B cell (primary cell): ENCODE measurements at regions not wholly inside any gene's neighbourhood (a gene's known extent, or its start where the extent isn't known, plus 50 kb on each side); places are given as distances from the start of the nearest gene placed in this dataset.

Experiments used
- ATAC-seq: fragments of 200-7000 bp; cut with Tn5 transposase; one replicate; pipeline ENCODE4 v1.10.0; 2021; ENCODE audit warnings: low read depth, mild to moderate bottlenecking, moderate number of reproducible peaks, moderate library complexity
- CTCF ChIA-PET: fragments of 350-600 bp; sonication (Branson Sonifier 250); formaldehyde crosslinking; loops from one replicate; lab custom pipeline; 2021; ENCODE audit warnings: antibody characterized with exemption, inconsistent platforms; lab: Charles Lee
- POLR2A ChIA-PET: fragments of 350-600 bp; sonication (Branson Sonifier 250); formaldehyde crosslinking; loops from one replicate; lab custom pipeline; 2021; ENCODE audit warnings: antibody characterized with exemption; lab: Charles Lee
- DNase-seq: peaks from one replicate; pipeline ENCODE4 v3.0.0; 2013
- H2AFZ ChIP-seq: 2 replicates; pipeline ENCODE4 v1.6.1; 2012; ENCODE audit warnings: mild to moderate bottlenecking, low read depth, low read length; ENCODE audit not compliant: insufficient read depth, poor library complexity, severe bottlenecking
- H3K27ac ChIP-seq, 2 donors: 1 replicate in 1 of 2; 2 replicates in 1 of 2; pipeline ENCODE4 v1.5.1; 2012 to 2013; ENCODE audit warnings: low read length in 2 of 2, mild to moderate bottlenecking in 2 of 2, moderate library complexity in 1 of 2
- H3K27me3 ChIP-seq, 4 experiments: fragments of 200-600 bp in 1 of 4; sonication (generic) in 1 of 4; replicated peaks in 1 of 4; 1 replicate in 2 of 4; 2 replicates in 2 of 4; pipeline versions ENCODE4 v1.6.1 to v1.7.0; 2013 to 2016; ENCODE audit warnings: low read length in 3 of 4, mild to moderate bottlenecking in 2 of 4, mixed read lengths in 1 of 4, moderate library complexity in 1 of 4; ENCODE audit not compliant: insufficient read depth in 4 of 4, control insufficient read depth in 3 of 4; ENCODE audit errors: control extremely low read depth in 1 of 4
- H3K36me3 ChIP-seq, 2 experiments: replicated peaks in 1 of 2; 1 replicate in 1 of 2; 2 replicates in 1 of 2; pipeline versions ENCODE4 v1.6.1 to v1.7.1; 2013; ENCODE audit warnings: low read length in 1 of 2; ENCODE audit not compliant: insufficient read depth in 2 of 2, control insufficient read depth in 1 of 2; ENCODE audit errors: control extremely low read depth in 1 of 2, extremely low read depth in 1 of 2
- H3K4me1 ChIP-seq, 2 donors: fragments of 200-600 bp in 1 of 2; sonication (generic) in 1 of 2; 1 replicate in 1 of 2; 2 replicates in 1 of 2; pipeline versions ENCODE4 v1.5.1 to v1.6.1; 2013 to 2017; ENCODE audit warnings: low read length in 2 of 2; ENCODE audit not compliant: control insufficient read depth in 2 of 2, insufficient read depth in 2 of 2
- H3K4me2 ChIP-seq: replicated peaks from 2 replicates; pipeline ENCODE3; 2012; ENCODE audit warnings: mild to moderate bottlenecking, low read depth, low read length; ENCODE audit not compliant: poor library complexity, severe bottlenecking
- H3K4me3 ChIP-seq, 5 experiments: fragments of 200-600 bp in 1 of 5; sonication (generic) in 1 of 5; 1 replicate in 3 of 5; 2 replicates in 2 of 5; pipeline versions ENCODE4 v1.5.1 to v1.7.0; 2011 to 2016; ENCODE audit warnings: low read length in 4 of 5, mild to moderate bottlenecking in 4 of 5, low read depth in 2 of 5, control low read depth in 1 of 5, moderate library complexity in 1 of 5; ENCODE audit not compliant: insufficient read depth in 1 of 5; ENCODE audit errors: control extremely low read depth in 1 of 5, extremely low read depth in 1 of 5
- H3K79me2 ChIP-seq: fragments of 200-600 bp; sonication (generic); one replicate; pipeline ENCODE4 v1.6.0; 2016; ENCODE audit warnings: low read length; ENCODE audit not compliant: control insufficient read depth, insufficient read depth
- H3K9ac ChIP-seq: fragments of 200-600 bp; sonication (generic); 2 replicates; pipeline ENCODE4 v1.6.1; 2017; ENCODE audit warnings: mild to moderate bottlenecking, low read length, moderate library complexity
- H3K9me3 ChIP-seq, 3 donors: one replicate each; pipeline versions ENCODE4 v1.6.1 to v1.7.1; 2013; ENCODE audit warnings: low read length in 2 of 3; ENCODE audit not compliant: control insufficient read depth in 2 of 3, insufficient read depth in 1 of 3; ENCODE audit errors: control extremely low read depth in 1 of 3
- H4K20me1 ChIP-seq: 2 replicates; pipeline ENCODE4 v1.6.0; 2012; ENCODE audit warnings: mild to moderate bottlenecking, low read length; ENCODE audit not compliant: insufficient read depth, control insufficient read depth, poor library complexity, severe bottlenecking
- H3K27ac Mint-ChIP-seq: one replicate; pipeline ENCODE4 v1.8.0; 2021; ENCODE audit warnings: mixed read lengths
- H3K27me3 Mint-ChIP-seq: one replicate; pipeline ENCODE4 v1.8.0; 2021; ENCODE audit warnings: mixed read lengths
- H3K4me1 Mint-ChIP-seq: one replicate; pipeline ENCODE4 v1.8.0; 2021; ENCODE audit warnings: mixed read lengths
- H3K4me3 Mint-ChIP-seq: one replicate; pipeline ENCODE4 v1.8.0; 2021; ENCODE audit warnings: mixed read lengths
- H3K9me3 Mint-ChIP-seq: one replicate; pipeline ENCODE4 v1.8.0; 2022; ENCODE audit warnings: mixed read lengths; ENCODE audit not compliant: insufficient read depth
- EZH2 ChIP-seq: IDR thresholded peaks from 2 replicates; pipeline ENCODE4 v1.6.1; 2012; ENCODE audit warnings: borderline replicate concordance, low read depth, mild to moderate bottlenecking, moderate library complexity, low read length; ENCODE audit not compliant: insufficient read depth, poor library complexity, severe bottlenecking
- WGBS: methylation state at CpG from one replicate; pipeline ENCODE4 v1.1.5; 2013; ENCODE audit warnings: missing lambda C conversion rate; ENCODE audit not compliant: insufficient coverage; 5-methylcytosine and 5-hydroxymethylcytosine counted together
- intact Hi-C: fragments of 100-400 bp; cut with micrococcal nuclease; formaldehyde crosslinking; loops from one replicate; pipeline ENCODE4 v1.10.0; 2022
- TF ChIP-seq, protein P1 (sequence below): fragments of 200-600 bp; IDR thresholded peaks from one replicate; pipeline ENCODE4 v1.8.0; 2022; ENCODE audit warnings: antibody characterized with exemption, mild to moderate bottlenecking

DNA sequence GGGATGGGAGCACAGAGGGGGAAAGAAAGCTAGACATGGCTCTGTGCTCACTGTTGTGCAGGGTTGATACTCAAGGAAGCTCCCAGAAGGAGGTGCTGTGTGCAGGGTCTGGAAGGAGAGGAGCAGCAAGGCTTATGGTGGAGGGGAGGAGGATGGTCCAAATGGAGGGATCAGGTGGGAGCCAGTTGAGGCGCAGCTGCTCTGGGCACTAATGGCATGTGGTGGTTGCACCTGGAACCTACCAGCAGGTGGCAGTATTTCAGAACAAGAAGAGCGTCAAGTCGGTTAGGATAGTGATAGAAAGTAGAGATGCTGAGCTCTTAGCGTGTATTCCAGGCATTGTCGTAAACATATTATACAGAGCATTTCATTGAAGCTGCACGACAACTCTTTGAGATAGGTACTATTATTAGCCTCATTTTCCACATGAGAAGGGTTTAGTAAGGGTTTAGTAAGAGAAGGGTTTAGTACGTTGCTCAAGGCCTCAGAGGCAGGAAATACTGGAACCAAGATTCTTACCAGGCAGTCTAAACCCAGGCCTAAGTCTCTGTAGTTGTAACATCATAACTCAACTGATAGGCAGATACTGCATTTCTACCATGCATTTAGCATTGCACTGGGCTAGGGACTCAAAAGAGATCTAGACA lies 223.7 kb downstream of the CYP26B1 start:
- Mint-ChIP-seq H3K27ac (no peak overlapping the region), H3K4me1 (no peaks in the 10 kb centered on the region), H3K9me3 (no peaks in the 10 kb centered on the region), H3K4me3 (no peak overlapping the region), H3K27me3 (no peaks in the 10 kb centered on the region)
- TF ChIP-seq, protein P1, sequence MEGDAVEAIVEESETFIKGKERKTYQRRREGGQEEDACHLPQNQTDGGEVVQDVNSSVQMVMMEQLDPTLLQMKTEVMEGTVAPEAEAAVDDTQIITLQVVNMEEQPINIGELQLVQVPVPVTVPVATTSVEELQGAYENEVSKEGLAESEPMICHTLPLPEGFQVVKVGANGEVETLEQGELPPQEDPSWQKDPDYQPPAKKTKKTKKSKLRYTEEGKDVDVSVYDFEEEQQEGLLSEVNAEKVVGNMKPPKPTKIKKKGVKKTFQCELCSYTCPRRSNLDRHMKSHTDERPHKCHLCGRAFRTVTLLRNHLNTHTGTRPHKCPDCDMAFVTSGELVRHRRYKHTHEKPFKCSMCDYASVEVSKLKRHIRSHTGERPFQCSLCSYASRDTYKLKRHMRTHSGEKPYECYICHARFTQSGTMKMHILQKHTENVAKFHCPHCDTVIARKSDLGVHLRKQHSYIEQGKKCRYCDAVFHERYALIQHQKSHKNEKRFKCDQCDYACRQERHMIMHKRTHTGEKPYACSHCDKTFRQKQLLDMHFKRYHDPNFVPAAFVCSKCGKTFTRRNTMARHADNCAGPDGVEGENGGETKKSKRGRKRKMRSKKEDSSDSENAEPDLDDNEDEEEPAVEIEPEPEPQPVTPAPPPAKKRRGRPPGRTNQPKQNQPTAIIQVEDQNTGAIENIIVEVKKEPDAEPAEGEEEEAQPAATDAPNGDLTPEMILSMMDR, result peak; percentile 83
- TF ChIP-seq EZH2, result no peak
- H3K9me3 ChIP-seq, result peaks cover 0 to 2% (median 0%) of the 10 kb centered on the region in 3 donors
- WGBS, result 46% methylated on average over 3 of the region's 7 CpGs
- H3K4me2 ChIP-seq, result no peak overlapping the region
- POLR2A ChIA-PET, result no interaction called here
- H3K27me3 ChIP-seq, result no peaks in the 10 kb centered on the region
- no peaks in the 10 kb centered on the region for H3K4me1 ChIP-seq
- ATAC-seq (no peak), DNase-seq (peak; percentile 62)
- intact Hi-C loops, result loop anchor here (10.0 kb wide), 1 partner anchor 1251 kb away; no protein-coding TSS in a partner anchor
- no peak overlapping the region for H3K27ac ChIP-seq
- no peaks in the 10 kb centered on the region for H3K36me3 ChIP-seq
- CTCF ChIA-PET, result interaction anchor here (0.7 to 6.0 kb wide), 17 partner anchors 9 to 828 kb away, joined by 3 to 63 read pairs (median 4); no protein-coding TSS in a partner anchor
- no peaks in the 10 kb centered on the region for H3K79me2 ChIP-seq
- no peak overlapping the region for H3K4me3 ChIP-seq
- H3K9ac ChIP-seq, result no peak overlapping the region
- peak overlapping the region; percentile 40 for H2AFZ ChIP-seq
- H4K20me1 ChIP-seq, result no peaks in the 10 kb centered on the region

DNA sequence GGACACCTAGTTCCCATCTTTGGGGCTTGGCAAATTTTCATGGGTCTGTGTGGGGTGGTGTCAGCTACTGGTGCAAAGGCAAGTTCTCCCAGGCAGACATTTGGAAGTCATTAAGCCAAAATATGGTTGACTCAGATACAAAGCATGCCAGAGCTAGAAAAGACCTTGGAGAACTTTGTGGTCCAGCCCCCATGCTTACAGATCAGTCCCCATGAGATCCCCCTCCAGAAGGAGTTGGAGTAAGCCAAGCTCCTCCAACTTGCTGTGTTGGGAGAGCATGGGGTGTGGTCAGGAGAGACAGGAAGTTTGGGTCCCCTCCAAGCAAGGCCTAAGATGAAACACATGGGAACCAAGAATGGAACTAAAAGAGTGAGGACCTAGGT lies 224.5 kb downstream of the CYP26B1 start:
- no peaks in the 10 kb centered on the region for H3K79me2 ChIP-seq
- no peak overlapping the region for H3K4me3 ChIP-seq
- TF ChIP-seq, protein P1, result no peak
- TF ChIP-seq EZH2, result no peak
- no peak overlapping the region for H3K27ac Mint-ChIP-seq
- H3K36me3 ChIP-seq, result no peaks in the 10 kb centered on the region
- H3K27me3 ChIP-seq, result no peaks in the 10 kb centered on the region
- H3K9me3 Mint-ChIP-seq, result no peaks in the 10 kb centered on the region
- POLR2A ChIA-PET, result no interaction called here
- no peak overlapping the region for H3K27ac ChIP-seq
- peaks cover 0 to 2% (median 0%) of the 10 kb centered on the region in 3 donors for H3K9me3 ChIP-seq
- peaks cover 5% of the 10 kb centered on the region for H3K27me3 Mint-ChIP-seq
- no peaks in the 10 kb centered on the region for H4K20me1 ChIP-seq
- no peak overlapping the region for H3K9ac ChIP-seq
- ATAC-seq (no peak), DNase-seq (no peak)
- no peak overlapping the region for H3K4me2 ChIP-seq
- H2AFZ ChIP-seq, result no peak overlapping the region
- CTCF ChIA-PET, result interaction anchor here (0.8 to 6.0 kb wide), 12 partner anchors 11 to 823 kb away, joined by 3 to 63 read pairs (median 11); no protein-coding TSS in a partner anchor
- no peaks in the 10 kb centered on the region for H3K4me1 Mint-ChIP-seq
- H3K4me1 ChIP-seq, result no peaks in the 10 kb centered on the region
- no peak overlapping the region for H3K4me3 Mint-ChIP-seq
- intact Hi-C loops, result loop anchor here (10.0 kb wide), 1 partner anchor 1252 kb away; no protein-coding TSS in a partner anchor
